ENCODE measurements at regions not wholly inside any gene's neighbourhood (a gene's known extent, or its start where the extent isn't known, plus 50 kb on each side); places are given as distances from the start of the nearest gene placed in this dataset.

DNA sequence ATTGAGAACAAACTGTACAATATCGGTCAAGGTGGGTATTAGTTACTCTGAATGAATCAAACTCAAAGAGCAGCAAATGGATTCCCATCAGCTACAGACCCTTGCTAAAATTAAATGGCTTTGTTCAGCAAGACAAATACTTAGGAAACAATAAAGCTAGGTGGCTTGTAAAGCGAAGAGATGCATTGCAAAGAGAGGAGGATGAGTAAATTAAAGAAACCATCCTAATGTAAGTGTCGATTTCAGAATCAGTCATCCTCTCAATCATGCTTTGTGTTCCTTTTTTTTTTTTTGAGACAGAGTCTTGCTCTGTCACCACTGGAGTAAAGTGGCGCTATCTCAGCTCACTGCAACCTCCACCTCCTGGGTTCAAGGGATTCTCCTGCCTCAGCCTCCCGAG lies 359.2 kb upstream of the ZNF462 start:
- no peak overlapping the region for H3K4me3 ChIP-seq (replicated peaks; ENCODE audit: low read depth, low read length)
- TF ChIP-seq, protein P1, sequence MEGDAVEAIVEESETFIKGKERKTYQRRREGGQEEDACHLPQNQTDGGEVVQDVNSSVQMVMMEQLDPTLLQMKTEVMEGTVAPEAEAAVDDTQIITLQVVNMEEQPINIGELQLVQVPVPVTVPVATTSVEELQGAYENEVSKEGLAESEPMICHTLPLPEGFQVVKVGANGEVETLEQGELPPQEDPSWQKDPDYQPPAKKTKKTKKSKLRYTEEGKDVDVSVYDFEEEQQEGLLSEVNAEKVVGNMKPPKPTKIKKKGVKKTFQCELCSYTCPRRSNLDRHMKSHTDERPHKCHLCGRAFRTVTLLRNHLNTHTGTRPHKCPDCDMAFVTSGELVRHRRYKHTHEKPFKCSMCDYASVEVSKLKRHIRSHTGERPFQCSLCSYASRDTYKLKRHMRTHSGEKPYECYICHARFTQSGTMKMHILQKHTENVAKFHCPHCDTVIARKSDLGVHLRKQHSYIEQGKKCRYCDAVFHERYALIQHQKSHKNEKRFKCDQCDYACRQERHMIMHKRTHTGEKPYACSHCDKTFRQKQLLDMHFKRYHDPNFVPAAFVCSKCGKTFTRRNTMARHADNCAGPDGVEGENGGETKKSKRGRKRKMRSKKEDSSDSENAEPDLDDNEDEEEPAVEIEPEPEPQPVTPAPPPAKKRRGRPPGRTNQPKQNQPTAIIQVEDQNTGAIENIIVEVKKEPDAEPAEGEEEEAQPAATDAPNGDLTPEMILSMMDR (IDR thresholded peaks at IDR 0.05; ENCODE audit: low read length, missing control alignments), result no peak
- DNase-seq (ENCODE audit: low read depth), result no peak

DNA sequence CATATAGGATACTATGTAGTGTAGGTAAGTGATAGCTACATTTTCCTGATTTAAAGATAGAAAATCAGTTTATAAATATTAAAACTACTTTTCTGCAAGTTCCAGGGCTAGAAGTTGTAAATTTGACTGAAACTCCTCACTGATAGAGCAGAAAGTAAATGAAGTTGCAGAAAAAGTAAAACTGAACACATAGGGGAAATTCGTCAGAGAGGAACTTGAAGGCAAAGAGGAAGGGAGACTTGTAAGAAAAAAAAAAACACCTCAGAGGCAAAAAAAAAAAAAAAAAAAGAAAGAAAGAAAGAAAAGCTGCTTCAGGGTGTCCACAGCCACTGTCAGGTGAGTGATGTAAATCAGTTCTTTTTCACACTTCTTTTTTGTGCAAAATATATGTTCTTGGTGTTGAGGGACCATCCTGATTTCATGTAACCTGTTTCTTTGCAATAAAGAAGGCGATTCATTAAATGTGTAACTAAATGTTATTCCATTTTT lies 336.2 kb upstream of the ZNF462 start:
- no peak overlapping the region for H3K4me3 ChIP-seq (replicated peaks; ENCODE audit: low read depth, low read length)
- DNase-seq (ENCODE audit: low read depth), result no peak
- TF ChIP-seq, protein P1 (IDR thresholded peaks at IDR 0.05; ENCODE audit: low read length, missing control alignments), result no peak

DNA sequence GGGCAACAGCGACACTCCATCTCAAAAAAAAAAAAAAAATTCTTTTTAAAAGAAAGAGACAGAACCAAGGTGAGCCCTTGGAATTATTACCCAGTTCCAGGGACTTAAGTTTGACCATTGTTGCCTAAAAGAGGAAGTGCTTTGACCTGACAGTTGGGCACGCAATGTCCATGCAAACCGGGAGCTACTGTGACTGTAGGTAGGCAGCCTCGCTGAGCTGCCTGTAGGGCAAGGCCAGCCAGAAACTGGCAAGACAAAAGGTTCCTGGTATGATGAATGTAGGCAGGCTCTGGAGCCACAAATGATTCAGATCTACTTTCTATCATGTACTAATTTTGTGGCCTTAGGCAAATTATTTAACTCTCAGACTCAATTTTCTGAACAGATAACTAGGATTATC lies 334.8 kb upstream of the ZNF462 start:
- no peak for DNase-seq (ENCODE audit: low read depth)
- H3K4me3 ChIP-seq (replicated peaks; ENCODE audit: low read depth, low read length), result no peak overlapping the region
- TF ChIP-seq, protein P1 (IDR thresholded peaks at IDR 0.05; ENCODE audit: low read length, missing control alignments), result no peak

DNA sequence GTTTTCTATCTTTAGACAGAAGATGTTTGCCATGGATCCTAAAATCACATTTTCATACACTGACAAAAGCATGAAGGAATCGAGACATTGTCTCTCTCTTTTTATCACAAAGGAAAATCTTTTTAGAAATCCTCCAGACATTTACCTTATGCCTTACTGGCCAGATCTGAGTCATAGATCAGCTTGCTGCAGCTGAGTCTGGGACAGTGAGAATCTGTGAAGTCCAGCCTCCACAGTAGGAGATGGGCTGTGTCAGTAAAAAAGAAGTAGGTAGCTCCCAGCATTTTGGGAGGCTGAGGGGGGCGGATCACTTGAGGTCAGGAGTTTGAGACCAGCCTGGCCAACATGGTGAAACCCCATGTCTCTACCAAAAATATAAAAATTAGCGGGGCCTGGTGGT lies 333.4 kb upstream of the ZNF462 start:
- H3K4me3 ChIP-seq (replicated peaks; ENCODE audit: low read depth, low read length), result no peak overlapping the region
- no peak for DNase-seq (ENCODE audit: low read depth)
- TF ChIP-seq, protein P1 (IDR thresholded peaks at IDR 0.05; ENCODE audit: low read length, missing control alignments), result no peak

DNA sequence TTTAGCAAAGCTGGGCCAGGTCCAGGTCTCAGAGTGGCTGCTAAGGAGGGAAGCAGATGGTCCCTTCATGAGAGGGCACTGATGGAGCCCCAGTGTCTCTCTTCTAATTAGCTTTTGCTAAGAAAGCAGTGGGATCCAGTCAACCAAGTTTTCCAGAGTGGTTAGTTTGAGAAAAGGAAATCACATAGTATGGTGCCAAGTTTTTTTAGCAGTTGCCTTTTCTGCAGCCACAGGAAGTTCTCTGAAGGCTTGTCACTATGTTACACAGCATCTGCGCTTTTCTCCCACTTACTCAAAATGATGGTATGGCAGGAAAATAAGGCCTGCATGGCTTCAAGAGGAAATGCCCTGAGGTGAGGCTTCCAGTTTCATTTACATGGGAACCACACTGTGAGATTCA lies 331.5 kb upstream of the ZNF462 start:
- H3K4me3 ChIP-seq (replicated peaks; ENCODE audit: low read depth, low read length), result no peak overlapping the region
- TF ChIP-seq, protein P1 (IDR thresholded peaks at IDR 0.05; ENCODE audit: low read length, missing control alignments), result no peak
- DNase-seq (ENCODE audit: low read depth), result no peak

DNA sequence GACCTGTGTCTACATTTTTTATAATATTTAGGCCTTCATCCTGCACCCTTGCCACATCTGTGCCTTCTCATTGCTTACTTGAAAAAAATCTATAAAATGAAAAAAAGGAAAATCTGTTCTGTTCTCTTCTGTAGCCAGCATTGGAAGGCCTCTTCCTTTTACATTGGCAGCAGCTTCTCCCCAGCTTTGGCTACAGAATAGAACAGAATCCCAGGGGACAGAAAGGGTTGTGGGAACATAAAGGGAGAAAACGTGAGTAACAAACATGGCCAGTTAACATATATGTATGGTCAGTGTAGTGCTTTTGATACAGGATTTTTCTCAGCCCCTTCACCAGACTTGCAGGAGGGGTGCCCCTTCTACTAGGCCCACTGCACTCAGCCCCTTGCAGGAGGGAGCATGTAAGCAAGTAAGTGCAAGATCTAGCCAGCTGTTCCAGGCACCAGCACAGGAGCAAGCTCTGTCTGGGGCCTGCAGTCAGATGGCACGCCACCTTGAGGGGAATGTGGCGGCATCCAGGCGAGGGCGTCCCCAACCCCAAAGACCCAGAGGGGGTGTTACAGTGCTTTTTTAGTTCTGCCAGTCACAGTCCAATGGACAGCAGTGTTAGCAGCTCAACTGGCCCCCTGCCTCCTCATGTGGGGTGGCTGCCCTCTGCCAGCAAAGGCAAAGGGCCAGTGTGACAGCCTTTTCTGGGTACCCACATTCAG lies 330.5 kb upstream of the ZNF462 start:
- H3K4me3 ChIP-seq (replicated peaks; ENCODE audit: low read depth, low read length), result no peak overlapping the region
- TF ChIP-seq, protein P1 (IDR thresholded peaks at IDR 0.05; ENCODE audit: low read length, missing control alignments), result no peak
- no peak for DNase-seq (ENCODE audit: low read depth)

DNA sequence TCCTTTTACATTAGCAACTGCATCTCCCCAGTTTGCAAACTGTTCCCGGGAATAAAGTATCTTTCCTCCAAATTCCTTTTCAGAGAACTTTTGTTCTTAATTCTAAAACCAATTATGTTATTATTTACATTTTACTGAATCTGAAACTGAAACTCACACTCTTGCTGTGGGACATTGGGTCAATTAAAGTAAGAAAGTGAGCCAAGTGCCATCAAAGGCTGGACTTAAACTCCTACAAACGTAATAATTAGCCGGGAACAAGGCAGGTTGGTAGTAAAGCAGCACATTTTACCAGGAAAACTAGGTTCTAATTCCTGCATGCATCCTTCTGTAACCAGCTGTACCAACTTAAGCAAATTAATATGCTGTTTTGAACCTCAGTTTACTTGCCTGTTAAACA lies 328.2 kb upstream of the ZNF462 start:
- no peak for DNase-seq (ENCODE audit: low read depth)
- H3K4me3 ChIP-seq (replicated peaks; ENCODE audit: low read depth, low read length), result no peak overlapping the region
- TF ChIP-seq, protein P1 (IDR thresholded peaks at IDR 0.05; ENCODE audit: low read length, missing control alignments), result no peak

Measured in fibroblast of pulmonary artery (primary cell).